ENCODE measurements at regions not wholly inside any gene's neighbourhood (a gene's known extent, or its start where the extent isn't known, plus 50 kb on each side); places are given as distances from the start of the nearest gene placed in this dataset.
A peak's percentile ranks its signal among the peaks of the same experiment; 100 is the strongest.
"Not testable (repeated sequence)": the region's sequence is repeated elsewhere in the genome, so short reads cannot be mapped to it uniquely, and the experiment has no call there.

- H3K9me3 ChIP-seq, result no peaks in the 10 kb centered on the region
- no peak overlapping the region for H3K27ac ChIP-seq
- TF ChIP-seq CTCF (IDR thresholded peaks at IDR 0.05) (no peak), POLR2A (IDR thresholded peaks at IDR 0.05) (no peak)
- H3K36me3 ChIP-seq (replicated peaks in 1 of 2; ENCODE audit: insufficient read depth in 1 of 2, low read depth in 2 of 2), result no peaks in the 10 kb centered on the region
- no peaks in the 10 kb centered on the region for H3K27me3 ChIP-seq
- H3K4me3 ChIP-seq, result no peak overlapping the region
- DNase-seq (no peak), ATAC-seq (no peak)
- H3K4me1 ChIP-seq, result peaks cover 14% of the 10 kb centered on the region
- WGBS, 2 donors, result 41 to 42% methylated on average over 12 of the region's 12 CpGs
- intact Hi-C loops (cut with DNase I), result no loop called here
Observed at GRCh38 chr14:89700801-89701200, 253.7 kb downstream of the EFCAB11 start.

GRCh38 chr14:89699071-89699470, 255.5 kb downstream of the EFCAB11 start:
- H3K27me3 ChIP-seq, result no peaks in the 10 kb centered on the region
- no peak overlapping the region for H3K4me3 ChIP-seq
- H3K27ac ChIP-seq, result no peak overlapping the region
- no peaks in the 10 kb centered on the region for H3K36me3 ChIP-seq (replicated peaks in 1 of 2; ENCODE audit: insufficient read depth in 1 of 2, low read depth in 2 of 2)
- DNase-seq (no peak), ATAC-seq (peak; percentile 38)
- intact Hi-C loops (cut with DNase I), result no loop called here
- peaks cover 14% of the 10 kb centered on the region for H3K4me1 ChIP-seq
- TF ChIP-seq POLR2A (IDR thresholded peaks at IDR 0.05) (no peak), CTCF (IDR thresholded peaks at IDR 0.05) (no peak)
- 21 to 30% methylated on average over 6 of the region's 6 CpGs for WGBS, 2 donors
- no peaks in the 10 kb centered on the region for H3K9me3 ChIP-seq

GRCh38 chr14:89697281-89698060, 257.1 kb downstream of the EFCAB11 start:
- no peak for TF ChIP-seq CTCF (IDR thresholded peaks at IDR 0.05)
- no peak for TF ChIP-seq POLR2A (IDR thresholded peaks at IDR 0.05)
- WGBS, 2 donors, result 91 to 93% methylated on average over 8 of the region's 8 CpGs
- no peak for ATAC-seq

GRCh38 chr14:89695846-89696245, 258.7 kb downstream of the EFCAB11 start:
- no peak overlapping the region for H3K27ac ChIP-seq
- H3K27me3 ChIP-seq, result no peaks in the 10 kb centered on the region
- TF ChIP-seq POLR2A (IDR thresholded peaks at IDR 0.05), result no peak
- no peak for TF ChIP-seq CTCF (IDR thresholded peaks at IDR 0.05)
- no peaks in the 10 kb centered on the region for H3K36me3 ChIP-seq (replicated peaks in 1 of 2; ENCODE audit: insufficient read depth in 1 of 2, low read depth in 2 of 2)
- ATAC-seq (no peak), DNase-seq (no peak)
- WGBS, 2 donors, result 83 to 95% methylated on average over 2 of the region's 2 CpGs
- no peak overlapping the region for H3K4me3 ChIP-seq
- intact Hi-C loops (cut with DNase I), result no loop called here
- no peaks in the 10 kb centered on the region for H3K9me3 ChIP-seq
- peaks cover 3% of the 10 kb centered on the region for H3K4me1 ChIP-seq

More at GRCh38 chr14:89697281-89698060, 257.1 kb downstream of the EFCAB11 start:
- Histone ChIP-seq H3K27me3 (no peaks in the 10 kb centered on the region), H3K4me1 (peaks cover 14% of the 10 kb centered on the region), H3K36me3 (replicated peaks in 1 of 2; ENCODE audit: insufficient read depth in 1 of 2, low read depth in 2 of 2) (no peaks in the 10 kb centered on the region), H3K9me3 (no peaks in the 10 kb centered on the region), H3K4me3 (no peak overlapping the region), H3K27ac (no peak overlapping the region)
- intact Hi-C loops (cut with DNase I), result no loop called here
- DNase-seq, result no peak

- Histone ChIP-seq H3K4me1 (peaks cover 6% of the 10 kb centered on the region), H3K9me3 (no peaks in the 10 kb centered on the region), H3K4me3 (no peak overlapping the region), H3K27me3 (no peaks in the 10 kb centered on the region), H3K27ac (no peak overlapping the region), H3K36me3 (replicated peaks in 1 of 2; ENCODE audit: insufficient read depth in 1 of 2, low read depth in 2 of 2) (no peaks in the 10 kb centered on the region)
- WGBS, 2 donors, result 81 to 89% methylated on average over 7 of the region's 7 CpGs
- intact Hi-C loops (cut with DNase I), result no loop called here
- DNase-seq (no peak), ATAC-seq (peak; percentile 12)
- TF ChIP-seq POLR2A (IDR thresholded peaks at IDR 0.05) (no peak), CTCF (IDR thresholded peaks at IDR 0.05) (no peak)
Observed at GRCh38 chr14:89690139-89690538, 264.4 kb downstream of the EFCAB11 start.

GRCh38 chr14:89689711-89690110, 264.8 kb downstream of the EFCAB11 start:
- ATAC-seq; H3K9me3 ChIP-seq; H3K27me3 ChIP-seq; H3K36me3 ChIP-seq (replicated peaks in 1 of 2; ENCODE audit: insufficient read depth in 1 of 2, low read depth in 2 of 2); H3K4me3 ChIP-seq; DNase-seq; intact Hi-C loops (cut with DNase I); H3K4me1 ChIP-seq; H3K27ac ChIP-seq: not testable (repeated sequence)
- 87 to 89% methylated on average over 7 of the region's 7 CpGs for WGBS, 2 donors

Data from body of pancreas (tissue), 4 donors.